NCI-H446 treated with DMSO at 0.1 percent for 48 hours (cell line): ENCODE measurements at regions not wholly inside any gene's neighbourhood (a gene's known extent, or its start where the extent isn't known, plus 50 kb on each side); places are given as distances from the start of the nearest gene placed in this dataset.
"Not testable (repeated sequence)": the region's sequence is repeated elsewhere in the genome, so short reads cannot be mapped to it uniquely, and the experiment has no call there.

Experiments
- DNase-seq: peaks from one replicate; lab custom pipeline; 2025; lab: John Stamatoyannopoulos, UW

DNA sequence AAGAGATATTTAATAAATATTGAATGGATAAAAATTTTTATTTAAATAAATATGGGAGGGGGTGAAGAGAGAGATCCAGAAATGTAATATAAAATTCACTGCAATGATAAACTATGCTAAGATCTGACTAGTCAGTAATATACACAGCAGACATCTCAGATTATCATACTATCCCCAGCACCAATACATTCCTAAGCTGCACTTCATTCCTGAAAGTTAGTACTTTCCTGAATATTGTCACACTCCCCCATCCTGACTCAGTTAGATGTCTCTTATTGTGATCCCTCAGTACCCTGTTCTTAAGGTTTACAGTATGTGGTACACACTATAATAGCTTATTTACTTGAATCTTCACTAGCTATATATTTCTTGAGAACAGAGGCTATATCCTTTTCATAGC is 88.3 kb upstream of the KCNQ5 start:
- DNase-seq, result no peak

DNA sequence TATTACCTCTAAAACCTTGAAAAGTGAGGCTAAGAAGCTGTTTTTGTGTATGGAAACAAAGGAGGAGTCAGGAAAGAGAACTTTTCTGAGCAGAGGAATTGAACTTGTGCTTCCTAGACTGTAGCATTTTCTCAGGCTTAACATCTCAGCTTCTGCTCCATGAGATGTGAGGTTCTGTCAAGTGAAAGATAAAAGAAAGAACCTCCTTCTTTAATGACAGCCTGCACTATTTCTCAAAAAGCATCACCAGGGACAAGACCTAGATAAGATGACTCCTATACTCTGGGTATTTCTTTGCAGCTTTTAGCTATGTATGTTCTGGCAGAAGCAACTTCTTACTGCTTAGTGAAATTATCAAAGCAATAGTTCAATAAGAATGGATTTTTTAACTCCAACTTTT is 87.6 kb upstream of the KCNQ5 start:
- DNase-seq, result no peak

DNA sequence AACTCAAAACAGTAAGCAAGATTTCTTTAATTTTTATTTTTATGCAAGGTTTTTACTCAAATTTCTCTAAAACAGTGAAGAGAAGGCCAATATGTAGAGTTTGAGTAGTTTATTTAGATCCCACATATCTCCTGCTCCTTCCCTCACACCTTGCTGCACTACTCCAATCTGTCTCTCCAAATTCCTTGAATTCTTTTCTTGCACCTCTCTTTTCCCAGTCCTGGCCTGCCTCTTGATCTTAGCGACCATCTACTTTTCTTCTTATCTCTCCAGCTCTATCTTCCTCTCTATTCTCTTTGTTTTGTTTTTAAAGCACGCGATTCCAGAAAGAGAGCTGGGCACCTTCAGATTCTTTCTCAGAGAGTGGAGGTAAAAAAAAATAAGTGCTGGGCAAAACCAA is 86.7 kb upstream of the KCNQ5 start:
- no peak for DNase-seq

GRCh38 chr6:72547020-72547419 is 74.8 kb upstream of the KCNQ5 start:
- DNase-seq, result no peak

DNA sequence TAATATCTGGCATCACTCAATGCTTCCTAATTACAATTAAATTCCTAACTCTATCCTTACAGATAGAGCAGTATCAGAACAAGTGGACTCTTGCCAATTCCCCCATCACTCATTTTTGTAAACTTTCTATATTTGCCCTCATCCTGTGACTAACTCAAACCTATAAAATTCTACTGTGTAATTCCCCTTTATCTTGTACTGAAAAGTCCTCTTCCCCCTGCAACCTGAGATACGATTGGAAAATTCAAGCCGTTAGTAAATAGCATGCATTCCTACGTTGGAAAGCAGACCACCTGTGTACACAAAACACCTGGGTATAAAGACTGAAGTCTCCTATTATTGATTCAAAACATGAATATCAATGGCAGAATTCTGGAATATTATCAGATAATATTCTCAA is 70.4 kb upstream of the KCNQ5 start:
- no peak for DNase-seq

- peak; percentile 55 for DNase-seq
Observed at GRCh38 chr6:72552938-72553337, 68.9 kb upstream of the KCNQ5 start.

GRCh38 chr6:72553531-72554511 is 68.0 kb upstream of the KCNQ5 start:
- peak; percentile 54 for DNase-seq

DNA sequence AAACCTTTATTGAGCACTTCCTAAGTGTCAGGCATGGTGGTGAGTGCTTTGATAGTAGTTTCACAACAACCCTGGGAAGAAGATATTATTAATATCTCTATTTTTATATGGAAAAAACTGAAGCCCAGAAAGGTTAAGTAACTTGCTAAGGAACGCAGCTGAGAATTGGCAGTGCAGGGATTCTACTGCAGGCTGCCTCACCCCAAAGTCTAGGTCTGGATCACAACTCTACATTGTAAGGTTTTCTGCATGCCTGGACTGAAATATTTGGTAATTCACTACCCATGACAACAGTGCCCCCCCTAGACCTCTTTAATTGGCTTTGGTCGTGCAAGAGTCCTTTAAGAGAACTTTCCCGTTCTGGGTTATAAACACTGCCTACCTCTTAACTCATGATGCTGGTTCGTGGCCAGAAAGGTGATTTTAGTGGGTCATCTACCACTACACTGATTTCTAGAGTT is 67.1 kb upstream of the KCNQ5 start:
- no peak for DNase-seq

DNA sequence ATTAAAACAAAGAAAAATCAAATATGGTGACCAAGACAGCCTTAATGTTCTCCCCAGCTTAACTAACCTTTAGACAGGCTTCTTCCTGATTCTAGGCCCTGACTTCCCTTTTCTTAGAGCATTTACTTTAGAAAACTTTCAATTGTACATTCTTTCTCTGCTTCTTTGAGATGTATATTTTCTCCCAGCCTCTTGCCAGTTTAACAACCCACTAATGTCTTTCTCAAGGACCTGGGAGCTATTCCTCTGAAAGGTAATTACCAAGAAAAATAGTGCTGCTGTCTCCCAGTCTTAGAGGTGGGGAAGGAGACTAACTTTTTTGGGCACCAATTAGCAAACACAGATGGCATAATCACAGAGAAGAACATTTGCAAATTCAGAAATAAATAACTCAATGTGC is 62.8 kb upstream of the KCNQ5 start:
- no peak for DNase-seq

- DNase-seq, result peak; percentile 24
Observed at GRCh38 chr6:72559555-72559954, 62.3 kb upstream of the KCNQ5 start.

DNA sequence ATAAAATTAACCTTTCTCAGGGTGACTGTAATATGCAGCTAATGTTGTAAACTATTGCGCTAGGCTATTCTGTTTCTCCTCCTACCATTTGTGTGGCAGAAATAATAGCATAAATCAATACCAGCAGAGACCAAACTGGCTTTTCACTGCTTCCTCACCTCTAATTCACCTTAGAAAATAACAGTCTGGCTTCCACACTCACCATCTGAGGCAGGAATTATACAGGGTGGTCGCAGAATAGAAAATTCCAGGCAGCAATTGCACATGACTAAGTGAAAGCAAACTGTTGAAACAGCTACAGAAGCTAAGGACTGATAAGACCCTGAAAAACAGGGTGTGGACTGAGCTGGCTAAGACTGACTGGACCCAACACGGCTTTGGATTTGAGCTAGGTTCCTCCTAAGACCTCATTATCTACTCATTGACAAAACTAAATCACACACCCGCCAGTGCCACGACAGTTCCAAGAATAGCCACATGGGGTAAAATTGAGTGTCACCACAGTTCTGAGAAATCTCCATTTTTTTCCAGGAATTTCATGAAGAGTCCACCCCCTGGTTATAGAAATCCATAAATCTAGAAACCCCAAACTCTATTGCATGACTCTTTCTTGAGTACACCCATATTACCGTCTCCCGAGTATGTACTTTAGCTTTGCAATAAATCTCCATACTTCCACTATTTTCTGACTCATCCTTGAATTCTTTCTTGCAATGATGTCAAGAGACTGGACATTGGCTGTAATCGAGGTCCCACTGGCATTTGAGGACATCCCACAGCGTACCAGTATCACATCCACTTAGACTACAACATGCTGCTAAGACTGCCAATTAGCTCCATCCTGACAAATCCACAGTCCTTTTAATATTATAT is 60.9 kb upstream of the KCNQ5 start:
- DNase-seq, result no peak

DNA sequence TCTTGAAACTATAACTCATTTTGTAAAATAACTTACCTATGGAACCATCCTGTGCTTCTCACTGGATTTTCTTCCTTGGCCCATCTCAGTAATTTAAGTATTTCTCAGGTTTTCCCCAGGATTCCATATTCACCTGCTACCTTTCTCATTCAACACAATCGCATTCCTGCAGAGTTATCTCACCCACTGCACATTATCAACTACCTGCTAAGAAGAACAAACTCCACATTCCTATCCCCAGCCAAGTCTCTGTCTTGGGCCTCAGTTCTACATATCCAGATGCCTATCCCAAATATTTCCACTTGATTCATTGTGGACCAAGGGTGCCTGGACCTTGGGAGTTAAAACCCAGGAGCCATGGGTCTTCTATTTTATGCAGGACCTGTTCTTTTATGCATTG is 60.2 kb upstream of the KCNQ5 start:
- no peak for DNase-seq

- DNase-seq, result no peak
Observed at GRCh38 chr6:72564231-72564630, 57.6 kb upstream of the KCNQ5 start.

DNA sequence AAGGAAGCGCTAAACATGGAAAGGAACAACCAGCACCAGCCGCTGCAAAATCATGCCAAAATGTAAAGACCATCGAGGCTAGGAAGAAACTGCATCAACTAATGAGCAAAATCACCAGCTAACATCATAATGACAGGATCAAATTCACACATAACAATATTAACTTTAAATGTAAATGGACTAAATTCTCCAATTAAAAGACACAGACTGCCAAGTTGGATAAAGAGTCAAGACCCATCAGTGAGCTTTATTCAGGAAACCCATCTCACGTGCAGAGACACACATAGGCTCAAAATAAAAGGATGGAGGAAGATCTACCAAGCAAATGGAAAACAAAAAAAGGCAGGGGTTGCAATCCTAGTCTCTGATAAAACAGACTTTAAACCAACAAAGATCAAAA is 49.9 kb upstream of the KCNQ5 start:
- DNase-seq, result not testable (repeated sequence)
